Panc1 (cell line): ENCODE measurements at regions not wholly inside any gene's neighbourhood (a gene's known extent, or its start where the extent isn't known, plus 50 kb on each side); places are given as distances from the start of the nearest gene placed in this dataset.

Source experiments
- ATAC-seq: fragments of 200-7000 bp; cut with Tn5 transposase; 2 replicates; pipeline ENCODE4 v1.9.1; 2020; ENCODE audit warnings: mild to moderate bottlenecking, moderate library complexity
- BruUV-seq: library from RNA; stranded (reverse); fragments of 400-500 nt; replicated peaks from 2 replicates; lab custom pipeline; 2021; lab: Mats Ljungman, UMichigan
- CTCF ChIA-PET: fragments of 300-600 bp; sonication (Branson Sonifier 250); formaldehyde crosslinking; loops from one replicate; lab custom pipeline; 2022; ENCODE audit warnings: antibody characterized with exemption; lab: Charles Lee
- POLR2A ChIA-PET: fragments of 300-600 bp; sonication (Branson Sonifier 250); formaldehyde crosslinking; loops from one replicate; lab custom pipeline; 2022; ENCODE audit warnings: antibody characterized with exemption; lab: Charles Lee
- DNase-seq: peaks from one replicate; pipeline ENCODE4 v3.0.0-alpha.2; 2010; ENCODE audit warnings: low read depth, low spot score
- H3K27ac ChIP-seq: 2 replicates; pipeline ENCODE4 v1.5.1; 2011; ENCODE audit warnings: mild to moderate bottlenecking, low read length, inconsistent platforms
- H3K27me3 ChIP-seq: fragments of 200-500 bp; sonication (Bioruptor generic); 2 replicates; pipeline ENCODE4 v1.6.0; 2014; ENCODE audit warnings: low read length, inconsistent platforms; ENCODE audit not compliant: control insufficient read depth, insufficient read depth
- H3K36me3 ChIP-seq: fragments of 200-500 bp; sonication (Bioruptor generic); 2 replicates; pipeline ENCODE4 v1.5.1; 2014; ENCODE audit warnings: inconsistent platforms, mild to moderate bottlenecking, low read length, moderate library complexity; ENCODE audit not compliant: control insufficient read depth, insufficient read depth
- H3K4me1 ChIP-seq: 2 replicates; pipeline ENCODE4 v1.5.1; 2011; ENCODE audit warnings: inconsistent platforms, mild to moderate bottlenecking, low read length, moderate library complexity; ENCODE audit not compliant: control insufficient read depth, insufficient read depth
- H3K4me3 ChIP-seq, 2 experiments: 2 replicates each; pipeline ENCODE4 v1.5.1; 2011 to 2012; ENCODE audit warnings: low read depth in 2 of 2, low read length in 2 of 2, mild to moderate bottlenecking in 2 of 2, inconsistent platforms in 1 of 2, moderate library complexity in 1 of 2
- H3K9me3 ChIP-seq: fragments of 200-500 bp; sonication (Bioruptor generic); 2 replicates; pipeline ENCODE4 v1.5.1; 2014; ENCODE audit warnings: low read depth, mild to moderate bottlenecking, inconsistent platforms, low read length, moderate library complexity; ENCODE audit not compliant: control insufficient read depth, insufficient read depth
- POLR2AphosphoS5 ChIP-seq: IDR thresholded peaks from 2 replicates; pipeline ENCODE4 v1.6.1; 2012; ENCODE audit warnings: mild to moderate bottlenecking, low read depth, low read length, moderate library complexity
- REST ChIP-seq, 2 experiments: IDR thresholded peaks; 2 replicates each; pipeline ENCODE4 v1.6.1; 2011 to 2012; ENCODE audit warnings: low read depth in 2 of 2, control low read depth in 1 of 2, low read length in 1 of 2, mild to moderate bottlenecking in 1 of 2, moderate library complexity in 1 of 2; ENCODE audit not compliant: insufficient read depth in 1 of 2
- SIN3A ChIP-seq: IDR thresholded peaks from 2 replicates; pipeline ENCODE4 v1.6.1; 2012; ENCODE audit warnings: low read depth, mild to moderate bottlenecking, low read length, moderate library complexity, borderline replicate concordance; ENCODE audit not compliant: insufficient read depth
- TCF7L2 ChIP-seq: IDR thresholded peaks from 2 replicates; pipeline ENCODE4 v1.6.1; 2011; ENCODE audit warnings: mild to moderate bottlenecking, low read depth, low read length, inconsistent platforms
- in situ Hi-C: cut with HindIII; loops from 2 replicates; pipeline ENCODE4 v1.10.0; 2016; ENCODE audit warnings: low sequenced_read_pairs, low pct_unique_long_range_greater_than_20kb
- intact Hi-C: fragments of 100-400 bp; cut with micrococcal nuclease; formaldehyde crosslinking; loops from one replicate; pipeline ENCODE4 v1.10.0; 2022; ENCODE audit not compliant: unreplicated experiment
- TF ChIP-seq, protein P1 (sequence below): fragments of 450-650 bp; IDR thresholded peaks from 2 replicates; pipeline ENCODE4 v1.5.1; 2017; ENCODE audit warnings: mild to moderate bottlenecking

GRCh38 chr3:177281292-177282118 is 84.2 kb upstream of the TBL1XR1 start:
- no peak for ATAC-seq

GRCh38 chr3:177282119-177282655 is 84.9 kb upstream of the TBL1XR1 start:
- no peaks in the 10 kb centered on the region for H3K36me3 ChIP-seq
- peaks cover 12% of the 10 kb centered on the region; the same call in 1 of the 2 replicates for H3K4me1 ChIP-seq
- BruUV-seq = no TSS peak
- no peaks in the 10 kb centered on the region for H3K27me3 ChIP-seq
- no peaks in the 10 kb centered on the region for H3K9me3 ChIP-seq
- TF ChIP-seq, protein P1, sequence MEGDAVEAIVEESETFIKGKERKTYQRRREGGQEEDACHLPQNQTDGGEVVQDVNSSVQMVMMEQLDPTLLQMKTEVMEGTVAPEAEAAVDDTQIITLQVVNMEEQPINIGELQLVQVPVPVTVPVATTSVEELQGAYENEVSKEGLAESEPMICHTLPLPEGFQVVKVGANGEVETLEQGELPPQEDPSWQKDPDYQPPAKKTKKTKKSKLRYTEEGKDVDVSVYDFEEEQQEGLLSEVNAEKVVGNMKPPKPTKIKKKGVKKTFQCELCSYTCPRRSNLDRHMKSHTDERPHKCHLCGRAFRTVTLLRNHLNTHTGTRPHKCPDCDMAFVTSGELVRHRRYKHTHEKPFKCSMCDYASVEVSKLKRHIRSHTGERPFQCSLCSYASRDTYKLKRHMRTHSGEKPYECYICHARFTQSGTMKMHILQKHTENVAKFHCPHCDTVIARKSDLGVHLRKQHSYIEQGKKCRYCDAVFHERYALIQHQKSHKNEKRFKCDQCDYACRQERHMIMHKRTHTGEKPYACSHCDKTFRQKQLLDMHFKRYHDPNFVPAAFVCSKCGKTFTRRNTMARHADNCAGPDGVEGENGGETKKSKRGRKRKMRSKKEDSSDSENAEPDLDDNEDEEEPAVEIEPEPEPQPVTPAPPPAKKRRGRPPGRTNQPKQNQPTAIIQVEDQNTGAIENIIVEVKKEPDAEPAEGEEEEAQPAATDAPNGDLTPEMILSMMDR = no peak
- TF ChIP-seq POLR2AphosphoS5 = no peak
- in situ Hi-C loops = no loop called here
- no peak overlapping the region for H3K4me3 ChIP-seq
- POLR2A ChIA-PET = no interaction called here
- H3K27ac ChIP-seq = peak overlapping the region; percentile 48; the same call in 1 of the 2 replicates
- ATAC-seq = no peak
- intact Hi-C loops = loop anchor here (10.0 kb wide), 1 partner anchor 53 kb away; no protein-coding TSS in a partner anchor
- DNase-seq = no peak
- CTCF ChIA-PET = no interaction called here

More at GRCh38 chr3:177281292-177282118, 84.2 kb upstream of the TBL1XR1 start:
- Histone ChIP-seq H3K9me3 (no peaks in the 10 kb centered on the region), H3K27ac (peak overlapping the region; percentile 48; the same call in 1 of the 2 replicates), H3K27me3 (no peaks in the 10 kb centered on the region), H3K4me1 (peaks cover 12% of the 10 kb centered on the region; the same call in 1 of the 2 replicates), H3K36me3 (no peaks in the 10 kb centered on the region), H3K4me3 (no peak overlapping the region)
- ChIA-PET POLR2A (no interaction called here), CTCF (no interaction called here)
- intact Hi-C loops (loop anchor here (10.0 kb wide), 1 partner anchor 53 kb away; no protein-coding TSS in a partner anchor), in situ Hi-C loops (no loop called here)
- DNase-seq = no peak
- TF ChIP-seq REST (IDR thresholded peaks at IDR 0.05; ENCODE audit: insufficient read depth in 1 of 2, low read depth in 2 of 2, low read length in 1 of 2) = no peak
- TF ChIP-seq POLR2AphosphoS5 = no peak
- no peak for TF ChIP-seq SIN3A
- no peak for TF ChIP-seq TCF7L2
- TF ChIP-seq, protein P1 = no peak
- no TSS peak for BruUV-seq
